GM10266 (cell line): ENCODE measurements at regions not wholly inside any gene's neighbourhood (a gene's known extent, or its start where the extent isn't known, plus 50 kb on each side); places are given as distances from the start of the nearest gene placed in this dataset.

ENCODE experiments used
- DNase-seq: peaks from one replicate; pipeline ENCODE4 v3.0.0; 2012; ENCODE audit errors: extremely low spot score
- CTCF ChIP-seq: IDR thresholded peaks from 2 replicates; pipeline ENCODE4 v1.5.1; 2012; ENCODE audit warnings: mild to moderate bottlenecking, low read depth; ENCODE audit not compliant: control insufficient read depth, insufficient read depth; ENCODE audit errors: missing control alignments

- DNase-seq, result no peak
- TF ChIP-seq CTCF, result no peak
Observed at GRCh38 chr4:66653937-66654336, 891.4 kb downstream of the CENPC start.

GRCh38 chr4:66649236-66649635, 896.1 kb downstream of the CENPC start:
- TF ChIP-seq CTCF, result no peak
- DNase-seq, result no peak

- no peak for TF ChIP-seq CTCF
- DNase-seq, result no peak
Observed at GRCh38 chr4:66647926-66648325, 897.4 kb downstream of the CENPC start.

- no peak for DNase-seq
- no peak for TF ChIP-seq CTCF
Observed at GRCh38 chr4:66647476-66647875, 897.8 kb downstream of the CENPC start.

GRCh38 chr4:66640233-66640990, 904.9 kb downstream of the CENPC start:
- no peak for DNase-seq
- TF ChIP-seq CTCF, result no peak

GRCh38 chr4:66639361-66639760, 905.9 kb downstream of the CENPC start:
- DNase-seq, result no peak
- TF ChIP-seq CTCF, result no peak

GRCh38 chr4:66636349-66636748, 909.0 kb downstream of the CENPC start:
- TF ChIP-seq CTCF, result no peak
- no peak for DNase-seq
